ENCODE measurements at regions not wholly inside any gene's neighbourhood (a gene's known extent, or its start where the extent isn't known, plus 50 kb on each side); places are given as distances from the start of the nearest gene placed in this dataset.

- H3K27ac ChIP-seq (ENCODE audit: low read depth, low read length) = no peak overlapping the region
- DNase-seq = no peak
- no peaks in the 10 kb centered on the region for H3K36me3 ChIP-seq (ENCODE audit: control insufficient read depth in 2 of 3, insufficient read depth in 3 of 3, low read length in 3 of 3)
- ChIA-PET CTCF (no interaction called here), POLR2A (no interaction called here)
- Mint-ChIP-seq H3K9me3 (peaks cover 0 to 5% (median 0%) of the 10 kb centered on the region in 11 donors), H3K4me3 (no peak overlapping the region), H3K27ac (no peak overlapping the region), H3K36me3 (no peaks in the 10 kb centered on the region), H3K4me1 (no peaks in the 10 kb centered on the region), H3K27me3 (peaks cover 0 to 12% (median 0%) of the 10 kb centered on the region in 5 donors)
- H3K9me3 ChIP-seq (ENCODE audit: control insufficient read depth in 2 of 3, low read length in 3 of 3) = no peaks in the 10 kb centered on the region
- no peak for ATAC-seq
- H3K4me1 ChIP-seq (ENCODE audit: control insufficient read depth in 2 of 2, insufficient read depth in 2 of 2, low read length in 2 of 2) = no peaks in the 10 kb centered on the region
- no peaks in the 10 kb centered on the region for H3K27me3 ChIP-seq (ENCODE audit: control insufficient read depth in 2 of 2, insufficient read depth in 2 of 2, low read length in 2 of 2)
- H3K4me3 ChIP-seq (ENCODE audit: low read length) = no peak overlapping the region
- intact Hi-C loops (cut with micrococcal nuclease) = no loop called here
Measured at GRCh38 chr10:111837086-111837485, 346.5 kb downstream of the GPAM start.

- peaks cover 0 to 12% (median 0%) of the 10 kb centered on the region in 5 donors for H3K27me3 Mint-ChIP-seq
- Histone ChIP-seq H3K4me3 (ENCODE audit: low read length) (no peak overlapping the region), H3K9me3 (ENCODE audit: control insufficient read depth in 2 of 3, low read length in 3 of 3) (no peaks in the 10 kb centered on the region), H3K27ac (ENCODE audit: low read depth, low read length) (no peak overlapping the region), H3K4me1 (ENCODE audit: control insufficient read depth in 2 of 2, insufficient read depth in 2 of 2, low read length in 2 of 2) (no peaks in the 10 kb centered on the region), H3K36me3 (ENCODE audit: control insufficient read depth in 2 of 3, insufficient read depth in 3 of 3, low read length in 3 of 3) (no peaks in the 10 kb centered on the region), H3K27me3 (ENCODE audit: control insufficient read depth in 2 of 2, insufficient read depth in 2 of 2, low read length in 2 of 2) (no peaks in the 10 kb centered on the region)
- no peaks in the 10 kb centered on the region for H3K4me1 Mint-ChIP-seq
- H3K9me3 Mint-ChIP-seq = peaks cover 0 to 5% (median 0%) of the 10 kb centered on the region in 11 donors
- POLR2A ChIA-PET = no interaction called here
- CTCF ChIA-PET = no interaction called here
- H3K36me3 Mint-ChIP-seq = no peaks in the 10 kb centered on the region
- H3K27ac Mint-ChIP-seq = no peak overlapping the region
- ATAC-seq (no peak), DNase-seq (no peak)
- intact Hi-C loops (cut with micrococcal nuclease) = no loop called here
- H3K4me3 Mint-ChIP-seq = no peak overlapping the region
Measured at GRCh38 chr10:111837985-111838384, 345.6 kb downstream of the GPAM start.

GRCh38 chr10:111840546-111840945 is 343.0 kb downstream of the GPAM start:
- no peak overlapping the region for H3K27ac Mint-ChIP-seq
- intact Hi-C loops (cut with micrococcal nuclease) = no loop called here
- CTCF ChIA-PET = no interaction called here
- Histone ChIP-seq H3K27ac (ENCODE audit: low read depth, low read length) (no peak overlapping the region), H3K4me3 (ENCODE audit: low read length) (no peak overlapping the region), H3K9me3 (ENCODE audit: control insufficient read depth in 2 of 3, low read length in 3 of 3) (no peaks in the 10 kb centered on the region), H3K4me1 (ENCODE audit: control insufficient read depth in 2 of 2, insufficient read depth in 2 of 2, low read length in 2 of 2) (no peaks in the 10 kb centered on the region), H3K27me3 (ENCODE audit: control insufficient read depth in 2 of 2, insufficient read depth in 2 of 2, low read length in 2 of 2) (no peaks in the 10 kb centered on the region), H3K36me3 (ENCODE audit: control insufficient read depth in 2 of 3, insufficient read depth in 3 of 3, low read length in 3 of 3) (no peaks in the 10 kb centered on the region)
- H3K36me3 Mint-ChIP-seq = no peaks in the 10 kb centered on the region
- no peak for ATAC-seq
- no peak overlapping the region for H3K4me3 Mint-ChIP-seq
- DNase-seq = no peak
- H3K27me3 Mint-ChIP-seq = peaks cover 0 to 20% (median 3%) of the 10 kb centered on the region in 5 donors
- POLR2A ChIA-PET = no interaction called here
- peaks cover 0 to 12% (median 3%) of the 10 kb centered on the region in 11 donors for H3K9me3 Mint-ChIP-seq
- H3K4me1 Mint-ChIP-seq = no peaks in the 10 kb centered on the region

- H3K9me3 ChIP-seq (ENCODE audit: control insufficient read depth in 2 of 3, low read length in 3 of 3) = peaks cover 0 to 4% (median 0%) of the 10 kb centered on the region in 3 experiments
- H3K36me3 Mint-ChIP-seq = peaks cover 0 to 5% (median 0%) of the 10 kb centered on the region in 5 donors
- intact Hi-C loops (cut with micrococcal nuclease) = no loop called here
- DNase-seq (no peak), ATAC-seq (no peak)
- no peaks in the 10 kb centered on the region for H3K4me1 Mint-ChIP-seq
- H3K27ac ChIP-seq (ENCODE audit: low read depth, low read length) = no peak overlapping the region
- peaks cover 0 to 11% (median 3%) of the 10 kb centered on the region in 5 donors for H3K27me3 Mint-ChIP-seq
- ChIA-PET CTCF (no interaction called here), POLR2A (no interaction called here)
- no peak overlapping the region for H3K4me3 Mint-ChIP-seq
- no peak overlapping the region for H3K27ac Mint-ChIP-seq
- H3K36me3 ChIP-seq (ENCODE audit: control insufficient read depth in 2 of 3, insufficient read depth in 3 of 3, low read length in 3 of 3) = no peaks in the 10 kb centered on the region
- H3K9me3 Mint-ChIP-seq = peaks cover 0 to 15% (median 7%) of the 10 kb centered on the region in 11 donors
- no peak overlapping the region for H3K4me3 ChIP-seq (ENCODE audit: low read length)
- H3K4me1 ChIP-seq (ENCODE audit: control insufficient read depth in 2 of 2, insufficient read depth in 2 of 2, low read length in 2 of 2) = no peaks in the 10 kb centered on the region
- H3K27me3 ChIP-seq (ENCODE audit: control insufficient read depth in 2 of 2, insufficient read depth in 2 of 2, low read length in 2 of 2) = no peaks in the 10 kb centered on the region
Measured at GRCh38 chr10:111852801-111853200, 330.8 kb downstream of the GPAM start.

GRCh38 chr10:111856631-111857030 is 326.9 kb downstream of the GPAM start:
- Histone ChIP-seq H3K4me1 (ENCODE audit: control insufficient read depth in 2 of 2, insufficient read depth in 2 of 2, low read length in 2 of 2) (no peaks in the 10 kb centered on the region), H3K36me3 (ENCODE audit: control insufficient read depth in 2 of 3, insufficient read depth in 3 of 3, low read length in 3 of 3) (no peaks in the 10 kb centered on the region), H3K4me3 (ENCODE audit: low read length) (no peak overlapping the region), H3K27me3 (ENCODE audit: control insufficient read depth in 2 of 2, insufficient read depth in 2 of 2, low read length in 2 of 2) (no peaks in the 10 kb centered on the region), H3K27ac (ENCODE audit: low read depth, low read length) (no peak overlapping the region), H3K9me3 (ENCODE audit: control insufficient read depth in 2 of 3, low read length in 3 of 3) (no peaks in the 10 kb centered on the region)
- intact Hi-C loops (cut with micrococcal nuclease) = no loop called here
- DNase-seq = no peak
- no peak overlapping the region for H3K4me3 Mint-ChIP-seq
- H3K9me3 Mint-ChIP-seq = peaks cover 0 to 8% (median 0%) of the 10 kb centered on the region in 11 donors
- H3K27ac Mint-ChIP-seq = no peak overlapping the region
- CTCF ChIA-PET = no interaction called here
- POLR2A ChIA-PET = no interaction called here
- H3K27me3 Mint-ChIP-seq = peaks cover 0 to 15% (median 5%) of the 10 kb centered on the region in 5 donors
- no peak for ATAC-seq
- no peaks in the 10 kb centered on the region for H3K36me3 Mint-ChIP-seq
- no peaks in the 10 kb centered on the region for H3K4me1 Mint-ChIP-seq

- ATAC-seq = no peak
- intact Hi-C loops (cut with micrococcal nuclease) = no loop called here
Measured at GRCh38 chr10:111865550-111865949, 318.0 kb downstream of the GPAM start.

GRCh38 chr10:111871458-111871857 is 312.1 kb downstream of the GPAM start:
- Histone ChIP-seq H3K27ac (ENCODE audit: low read depth, low read length) (no peak overlapping the region), H3K9me3 (ENCODE audit: control insufficient read depth in 2 of 3, low read length in 3 of 3) (no peaks in the 10 kb centered on the region), H3K4me3 (ENCODE audit: low read length) (no peak overlapping the region), H3K36me3 (ENCODE audit: control insufficient read depth in 2 of 3, insufficient read depth in 3 of 3, low read length in 3 of 3) (no peaks in the 10 kb centered on the region), H3K27me3 (ENCODE audit: control insufficient read depth in 2 of 2, insufficient read depth in 2 of 2, low read length in 2 of 2) (no peaks in the 10 kb centered on the region), H3K4me1 (ENCODE audit: control insufficient read depth in 2 of 2, insufficient read depth in 2 of 2, low read length in 2 of 2) (no peaks in the 10 kb centered on the region)
- Mint-ChIP-seq H3K4me1 (no peaks in the 10 kb centered on the region), H3K27me3 (peaks cover 0 to 21% (median 0%) of the 10 kb centered on the region in 5 donors), H3K27ac (no peak overlapping the region), H3K9me3 (peaks cover 0 to 14% (median 4%) of the 10 kb centered on the region in 11 donors), H3K4me3 (no peak overlapping the region), H3K36me3 (no peaks in the 10 kb centered on the region)
- POLR2A ChIA-PET = interaction anchor here (0.6 kb wide), 1 partner anchor 19 kb away, joined by 3 read pairs; no protein-coding TSS in a partner anchor
- CTCF ChIA-PET = no interaction called here
- ATAC-seq (no peak), DNase-seq (no peak)
- intact Hi-C loops (cut with micrococcal nuclease) = no loop called here

More at GRCh38 chr10:111865550-111865949, 318.0 kb downstream of the GPAM start:
- H3K27ac Mint-ChIP-seq = no peak overlapping the region
- DNase-seq = no peak
- H3K9me3 Mint-ChIP-seq = peaks cover 0 to 9% (median 0%) of the 10 kb centered on the region in 11 donors
- no peak overlapping the region for H3K27ac ChIP-seq (ENCODE audit: low read depth, low read length)
- no peak overlapping the region for H3K4me3 ChIP-seq (ENCODE audit: low read length)
- H3K4me1 ChIP-seq (ENCODE audit: control insufficient read depth in 2 of 2, insufficient read depth in 2 of 2, low read length in 2 of 2) = no peaks in the 10 kb centered on the region
- no peaks in the 10 kb centered on the region for H3K9me3 ChIP-seq (ENCODE audit: control insufficient read depth in 2 of 3, low read length in 3 of 3)
- no peaks in the 10 kb centered on the region for H3K36me3 Mint-ChIP-seq
- ChIA-PET CTCF (no interaction called here), POLR2A (no interaction called here)
- no peaks in the 10 kb centered on the region for H3K4me1 Mint-ChIP-seq
- no peaks in the 10 kb centered on the region for H3K27me3 ChIP-seq (ENCODE audit: control insufficient read depth in 2 of 2, insufficient read depth in 2 of 2, low read length in 2 of 2)
- H3K36me3 ChIP-seq (ENCODE audit: control insufficient read depth in 2 of 3, insufficient read depth in 3 of 3, low read length in 3 of 3) = no peaks in the 10 kb centered on the region
- H3K27me3 Mint-ChIP-seq = peaks cover 0 to 17% (median 0%) of the 10 kb centered on the region in 5 donors
- no peak overlapping the region for H3K4me3 Mint-ChIP-seq

Measured in naive thymus-derived CD4-positive, alpha-beta T cell (primary cell).